Bronchial epithelial cell (primary cell): ENCODE measurements at regions not wholly inside any gene's neighbourhood (a gene's known extent, or its start where the extent isn't known, plus 50 kb on each side); places are given as distances from the start of the nearest gene placed in this dataset.
"Not testable (repeated sequence)": the region's sequence is repeated elsewhere in the genome, so short reads cannot be mapped to it uniquely, and the experiment has no call there.

Source experiments
- DNase-seq: peaks from one replicate; pipeline ENCODE4 v3.0.0-alpha.2; 2010; ENCODE audit warnings: low read depth
- FAIRE-seq: peaks from 2 replicates; lab custom pipeline; 2011; peaks lifted over from hg19 to GRCh38; lab: Jason Lieb, UNC
- H3K27me3 ChIP-seq: 2 replicates; pipeline ENCODE4 v1.5.1; 2011; ENCODE audit warnings: low read length; ENCODE audit not compliant: control insufficient read depth, insufficient read depth
- H3K36me3 ChIP-seq: 2 replicates; pipeline ENCODE4 v1.5.1; 2011; ENCODE audit warnings: low read length; ENCODE audit not compliant: control insufficient read depth, insufficient read depth
- H3K4me3 ChIP-seq: 2 replicates; pipeline ENCODE4 v1.5.1; 2011; ENCODE audit warnings: mild to moderate bottlenecking, low read depth, low read length, control low read depth
- TF ChIP-seq, protein P1 (sequence below): IDR thresholded peaks from 2 replicates; pipeline ENCODE4 v1.5.1; 2011; ENCODE audit warnings: mild to moderate bottlenecking, moderate library complexity, low read length, control low read depth, inconsistent platforms; ENCODE audit not compliant: insufficient read depth, severe bottlenecking

DNA sequence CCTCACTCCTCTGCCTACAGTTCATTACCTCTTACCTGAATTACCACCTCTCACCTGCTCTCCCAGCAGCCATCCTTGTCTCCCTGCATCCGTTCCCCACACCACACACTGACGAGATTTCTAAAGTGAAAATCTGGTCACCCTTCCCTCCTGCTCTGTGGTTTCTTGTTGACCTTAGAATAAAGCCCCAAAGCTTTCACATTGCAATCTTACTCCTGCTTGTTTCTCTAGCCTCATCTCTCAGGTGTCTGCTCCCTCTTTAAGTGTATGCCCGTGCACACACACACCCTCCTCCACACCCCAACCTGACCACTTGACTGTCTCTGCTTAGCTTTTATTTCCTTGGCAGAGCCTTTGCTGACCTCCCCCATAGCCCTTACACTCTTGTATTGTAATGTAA is 122.0 kb upstream of the SKOR2 start:
- FAIRE-seq: no peak
- H3K4me3 ChIP-seq: no peak overlapping the region

DNA sequence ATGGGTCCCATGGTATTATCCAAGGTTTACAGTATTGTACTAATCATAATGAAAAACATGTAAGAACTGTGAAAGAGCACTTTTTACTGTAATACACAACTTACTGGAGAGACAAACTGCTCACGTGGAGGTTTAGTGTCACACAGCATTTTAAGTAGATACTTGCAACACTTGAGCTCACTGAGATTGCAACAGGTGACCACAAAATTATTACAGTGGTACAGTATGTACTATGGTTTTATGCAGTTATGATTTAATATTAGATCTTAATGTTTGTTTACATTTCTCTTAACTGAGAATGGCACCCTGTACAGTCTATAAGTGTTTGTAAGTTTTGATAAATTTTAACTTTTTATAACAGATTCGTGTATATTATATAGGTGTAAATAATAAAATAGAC is 118.6 kb upstream of the SKOR2 start:
- Histone ChIP-seq H3K27me3 (no peaks in the 10 kb centered on the region), H3K36me3 (no peaks in the 10 kb centered on the region), H3K4me3 (no peak overlapping the region)
- TF ChIP-seq, protein P1, sequence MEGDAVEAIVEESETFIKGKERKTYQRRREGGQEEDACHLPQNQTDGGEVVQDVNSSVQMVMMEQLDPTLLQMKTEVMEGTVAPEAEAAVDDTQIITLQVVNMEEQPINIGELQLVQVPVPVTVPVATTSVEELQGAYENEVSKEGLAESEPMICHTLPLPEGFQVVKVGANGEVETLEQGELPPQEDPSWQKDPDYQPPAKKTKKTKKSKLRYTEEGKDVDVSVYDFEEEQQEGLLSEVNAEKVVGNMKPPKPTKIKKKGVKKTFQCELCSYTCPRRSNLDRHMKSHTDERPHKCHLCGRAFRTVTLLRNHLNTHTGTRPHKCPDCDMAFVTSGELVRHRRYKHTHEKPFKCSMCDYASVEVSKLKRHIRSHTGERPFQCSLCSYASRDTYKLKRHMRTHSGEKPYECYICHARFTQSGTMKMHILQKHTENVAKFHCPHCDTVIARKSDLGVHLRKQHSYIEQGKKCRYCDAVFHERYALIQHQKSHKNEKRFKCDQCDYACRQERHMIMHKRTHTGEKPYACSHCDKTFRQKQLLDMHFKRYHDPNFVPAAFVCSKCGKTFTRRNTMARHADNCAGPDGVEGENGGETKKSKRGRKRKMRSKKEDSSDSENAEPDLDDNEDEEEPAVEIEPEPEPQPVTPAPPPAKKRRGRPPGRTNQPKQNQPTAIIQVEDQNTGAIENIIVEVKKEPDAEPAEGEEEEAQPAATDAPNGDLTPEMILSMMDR: no peak
- DNase-seq (no peak), FAIRE-seq (no peak)

More for the DNA sequence above, 122.0 kb upstream of the SKOR2 start:
- TF ChIP-seq, protein P1: no peak
- no peaks in the 10 kb centered on the region for H3K36me3 ChIP-seq
- no peak for DNase-seq
- no peaks in the 10 kb centered on the region for H3K27me3 ChIP-seq

DNA sequence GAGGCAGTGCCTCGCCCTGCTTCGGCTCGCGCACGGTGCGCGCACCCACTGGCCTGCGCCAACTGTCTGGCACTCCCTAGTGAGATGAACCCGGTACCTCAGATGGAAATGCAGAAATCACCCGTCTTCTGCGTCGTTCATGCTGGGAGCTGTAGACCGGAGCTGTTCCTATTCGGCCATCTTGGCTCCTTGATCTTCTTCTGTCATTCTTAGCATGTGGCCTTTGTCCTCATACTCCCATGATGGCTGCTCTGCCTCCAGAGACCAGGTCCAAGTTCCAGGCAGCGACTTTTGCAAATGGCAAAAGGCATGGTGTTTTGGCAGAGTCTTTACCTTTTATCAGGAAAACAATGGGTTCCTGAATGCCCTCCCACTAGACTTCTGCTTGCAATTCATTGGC is 102.6 kb upstream of the SKOR2 start:
- not testable (repeated sequence) for H3K36me3 ChIP-seq, DNase-seq, H3K4me3 ChIP-seq, FAIRE-seq, H3K27me3 ChIP-seq

DNA sequence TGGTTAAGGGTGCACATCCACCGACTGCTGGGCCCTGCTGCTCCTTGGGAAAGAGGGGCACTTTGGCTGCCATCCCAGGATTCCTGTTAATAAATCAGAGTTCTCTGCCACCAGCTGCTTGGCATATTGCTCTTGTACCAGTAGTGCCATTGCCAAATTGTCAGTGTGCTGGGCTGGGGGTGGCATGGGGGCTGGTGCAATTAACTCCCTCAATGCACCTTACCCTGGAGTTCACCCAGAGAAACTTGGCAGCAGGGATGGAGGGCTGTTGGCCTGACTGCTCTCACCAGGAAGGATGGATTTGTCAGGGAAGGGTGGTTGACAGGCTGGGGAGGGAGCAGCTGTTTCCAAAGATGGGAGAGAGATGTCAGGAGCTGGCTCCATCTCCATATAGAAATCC is 94.6 kb upstream of the SKOR2 start:
- FAIRE-seq (no peak), DNase-seq (no peak)
- TF ChIP-seq, protein P1: no peak
- no peak overlapping the region for H3K4me3 ChIP-seq
- no peaks in the 10 kb centered on the region for H3K27me3 ChIP-seq
- H3K36me3 ChIP-seq: no peaks in the 10 kb centered on the region

DNA sequence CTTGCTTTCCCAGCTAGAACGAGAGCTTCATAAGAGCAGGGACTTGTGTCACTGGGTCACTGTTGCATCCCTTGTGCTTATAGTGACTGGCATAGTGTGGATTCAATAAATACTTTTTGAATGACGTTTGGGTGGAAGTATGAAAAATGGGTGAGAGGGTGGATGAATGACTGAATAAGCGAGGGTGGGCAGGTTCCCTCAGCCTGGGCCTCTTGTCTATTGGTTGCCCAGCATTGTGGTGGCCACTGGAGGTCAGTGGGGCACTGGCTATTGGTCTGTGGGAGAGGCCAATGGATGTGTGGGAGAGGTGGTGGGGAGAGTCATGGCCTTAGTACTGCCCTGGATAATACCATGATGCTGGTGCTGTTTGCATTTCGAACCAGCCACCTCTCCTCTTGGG is 93.8 kb upstream of the SKOR2 start:
- Histone ChIP-seq H3K36me3 (no peaks in the 10 kb centered on the region), H3K4me3 (no peak overlapping the region), H3K27me3 (no peaks in the 10 kb centered on the region)
- no peak for FAIRE-seq
- no peak for DNase-seq
- TF ChIP-seq, protein P1: no peak

DNA sequence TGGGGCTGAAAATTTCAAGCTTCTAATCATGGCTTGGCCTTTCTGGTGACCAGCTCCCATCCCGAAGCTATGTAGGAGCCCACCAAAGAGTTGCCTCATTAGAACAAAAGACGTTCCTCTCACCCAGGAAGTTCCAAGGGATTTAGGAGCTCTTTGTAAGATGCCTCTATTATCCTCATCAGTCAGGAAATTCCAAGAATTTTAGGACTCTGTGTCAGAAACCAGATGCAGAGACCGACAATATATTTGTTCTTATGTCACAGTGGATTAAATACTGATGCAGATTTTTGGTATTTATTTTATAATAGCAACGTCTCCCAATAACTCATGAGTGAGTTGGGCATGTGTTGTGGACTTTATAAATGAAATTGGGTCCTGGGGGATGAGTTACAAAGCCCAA is 91.8 kb upstream of the SKOR2 start:
- no peaks in the 10 kb centered on the region for H3K36me3 ChIP-seq
- FAIRE-seq (peak; percentile 68), DNase-seq (no peak)
- H3K27me3 ChIP-seq: no peaks in the 10 kb centered on the region
- TF ChIP-seq, protein P1: no peak
- H3K4me3 ChIP-seq: no peak overlapping the region
